Tibial artery (tissue), 4 donors: ENCODE measurements at regions not wholly inside any gene's neighbourhood (a gene's known extent, or its start where the extent isn't known, plus 50 kb on each side); places are given as distances from the start of the nearest gene placed in this dataset.

Experiments used
- DNase-seq, 2 donors: peaks; one replicate each; pipeline ENCODE4 v3.0.0-alpha.2; 2019
- H3K27ac ChIP-seq, 2 donors: fragments of 200-600 bp; sonication (generic) in 1 of 2; 1 replicate in 1 of 2; 2 replicates in 1 of 2; pipeline ENCODE4 v1.5.1; 2018 to 2019; ENCODE audit warnings: mild to moderate bottlenecking in 1 of 2
- H3K27me3 ChIP-seq, 2 donors: fragments of 200-600 bp; sonication (generic) in 1 of 2; one replicate each; pipeline versions ENCODE4 v1.5.1 to v1.6.0; 2016 to 2019
- H3K36me3 ChIP-seq, 3 donors: fragments of 200-600 bp; sonication (generic) in 2 of 3; one replicate each; pipeline ENCODE4 v1.5.1; 2016 to 2019; ENCODE audit warnings: mild to moderate bottlenecking in 2 of 3
- H3K4me1 ChIP-seq, 4 donors: fragments of 200-600 bp; sonication (generic) in 2 of 4; 1 replicate in 3 of 4; 2 replicates in 1 of 4; pipeline ENCODE4 v1.5.1; 2016 to 2019
- H3K4me3 ChIP-seq, 2 donors: fragments of 200-600 bp; sonication (generic) in 1 of 2; 1 replicate in 1 of 2; 2 replicates in 1 of 2; pipeline ENCODE4 v1.5.1; 2018 to 2019; ENCODE audit warnings: mild to moderate bottlenecking in 2 of 2
- H3K9me3 ChIP-seq, 3 donors: fragments of 200-600 bp; sonication (generic) in 1 of 3; one replicate each; pipeline ENCODE4 v1.5.1; 2016 to 2019
- CTCF ChIP-seq, 2 experiments: fragments of 200-600 bp in 1 of 2; fragments of 450-650 bp in 1 of 2; IDR thresholded peaks; one replicate each; pipeline ENCODE4 v1.5.1; 2017 to 2019; ENCODE audit warnings: antibody characterized with exemption in 2 of 2, mild to moderate bottlenecking in 1 of 2, moderate library complexity in 1 of 2
- intact Hi-C: fragments of 100-400 bp; cut with DNase I; formaldehyde crosslinking; loops from one replicate; pipeline ENCODE4 v1.15.0; 2023; ENCODE audit warnings: low total_unique reads

- H3K9me3 ChIP-seq: no peaks in the 10 kb centered on the region
- intact Hi-C loops: no loop called here
- H3K36me3 ChIP-seq: no peaks in the 10 kb centered on the region
- no peak for DNase-seq
- no peak overlapping the region for H3K27ac ChIP-seq
- no peak overlapping the region for H3K4me3 ChIP-seq
- no peaks in the 10 kb centered on the region for H3K4me1 ChIP-seq
- H3K27me3 ChIP-seq: no peaks in the 10 kb centered on the region
- no peak for TF ChIP-seq CTCF (IDR thresholded peaks at IDR 0.05)
Measured at GRCh38 chr2:78707776-78708386, 317.6 kb upstream of the REG3G start.

- no peaks in the 10 kb centered on the region for H3K27me3 ChIP-seq
- H3K36me3 ChIP-seq: no peaks in the 10 kb centered on the region
- H3K4me3 ChIP-seq: no peak overlapping the region
- no peaks in the 10 kb centered on the region for H3K4me1 ChIP-seq
- TF ChIP-seq CTCF (IDR thresholded peaks at IDR 0.05): no peak
- intact Hi-C loops: no loop called here
- no peak for DNase-seq
- no peak overlapping the region for H3K27ac ChIP-seq
- no peaks in the 10 kb centered on the region for H3K9me3 ChIP-seq
Measured at GRCh38 chr2:78710632-78711375, 314.7 kb upstream of the REG3G start.

GRCh38 chr2:78715293-78715692 lies 310.2 kb upstream of the REG3G start:
- Histone ChIP-seq H3K27ac (no peak overlapping the region), H3K36me3 (no peaks in the 10 kb centered on the region), H3K4me1 (no peaks in the 10 kb centered on the region), H3K9me3 (no peaks in the 10 kb centered on the region), H3K27me3 (no peaks in the 10 kb centered on the region), H3K4me3 (no peak overlapping the region)
- intact Hi-C loops: no loop called here
- no peak for TF ChIP-seq CTCF (IDR thresholded peaks at IDR 0.05)
- DNase-seq: no peak

- intact Hi-C loops: no loop called here
- DNase-seq: no peak
- Histone ChIP-seq H3K36me3 (no peaks in the 10 kb centered on the region), H3K27me3 (no peaks in the 10 kb centered on the region), H3K4me1 (no peaks in the 10 kb centered on the region), H3K4me3 (no peak overlapping the region), H3K27ac (no peak overlapping the region), H3K9me3 (no peaks in the 10 kb centered on the region)
- no peak for TF ChIP-seq CTCF (IDR thresholded peaks at IDR 0.05)
Measured at GRCh38 chr2:78718024-78718423, 307.5 kb upstream of the REG3G start.

- Histone ChIP-seq H3K36me3 (no peaks in the 10 kb centered on the region), H3K27me3 (no peaks in the 10 kb centered on the region), H3K27ac (no peak overlapping the region), H3K4me3 (no peak overlapping the region), H3K4me1 (no peaks in the 10 kb centered on the region), H3K9me3 (no peaks in the 10 kb centered on the region)
- no peak for TF ChIP-seq CTCF (IDR thresholded peaks at IDR 0.05)
- DNase-seq: no peak
- intact Hi-C loops: no loop called here
Measured at GRCh38 chr2:78718473-78718872, 307.0 kb upstream of the REG3G start.
